ENCODE measurements at regions not wholly inside any gene's neighbourhood (a gene's known extent, or its start where the extent isn't known, plus 50 kb on each side); places are given as distances from the start of the nearest gene placed in this dataset.

DNA sequence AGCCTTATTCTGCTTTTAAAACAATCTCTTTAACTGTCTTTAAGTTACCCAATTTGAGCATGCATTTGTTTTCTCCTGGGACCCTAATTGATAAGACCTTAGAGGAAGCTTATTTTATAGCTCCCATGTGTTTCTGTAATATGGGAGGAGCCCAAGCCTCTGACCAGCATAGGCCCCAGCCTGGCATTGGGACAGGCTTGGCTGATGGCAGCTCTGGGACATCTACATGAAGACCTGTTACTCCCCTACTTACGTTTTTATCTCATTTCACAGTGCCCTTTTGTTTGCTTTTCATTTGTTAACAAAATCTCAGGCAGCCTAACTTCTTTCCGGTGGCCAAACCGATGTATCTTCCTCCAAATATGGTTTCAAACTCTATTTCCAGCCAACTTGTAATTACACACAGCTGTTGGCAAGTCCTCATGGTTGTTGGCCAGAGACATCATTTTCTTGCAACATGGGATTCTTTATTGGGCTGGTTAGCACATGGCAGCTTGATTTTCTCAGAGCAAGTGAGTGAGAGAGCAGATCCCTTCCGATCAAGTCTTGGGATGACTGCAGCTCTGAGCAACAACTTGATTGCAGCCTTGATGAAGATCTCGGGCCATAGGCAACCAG, 1117.5 kb downstream of the AACS start:
- FAIRE-seq = no peak
- dilution Hi-C loops (cut with MboI; ENCODE audit: extremely low pct_ligation_motif_present, low sequenced_read_pairs) = no loop called here
- POLR2A ChIA-PET = no interaction called here
- DNase-seq (ENCODE audit: low read depth, low spot score) = no peak
- Histone ChIP-seq H3K36me3 (ENCODE audit: control insufficient read depth in 2 of 2, extremely low read depth in 1 of 2, insufficient read depth in 2 of 2, low read length in 2 of 2) (no peaks in the 10 kb centered on the region), H3K4me3 (replicated peaks in 1 of 3; ENCODE audit: insufficient read depth in 1 of 3, low read depth in 1 of 3, low read length in 3 of 3) (no peak overlapping the region), H3K9me1 (replicated peaks; ENCODE audit: control insufficient read depth, extremely low read depth, insufficient read depth, low read length) (no peaks in the 10 kb centered on the region), H3K27ac (ENCODE audit: insufficient read depth, low read depth, low read length) (no peak overlapping the region), H3K27me3 (ENCODE audit: control insufficient read depth in 2 of 2, insufficient read depth in 2 of 2, low read length in 2 of 2) (no peaks in the 10 kb centered on the region), H3K79me2 (ENCODE audit: control insufficient read depth, insufficient read depth, low read length) (no peaks in the 10 kb centered on the region), H3K4me2 (ENCODE audit: insufficient read depth, low read length) (no peak overlapping the region), H3K9ac (replicated peaks; ENCODE audit: extremely low read depth, insufficient read depth, low read length) (no peak overlapping the region), H3K9me3 (replicated peaks; ENCODE audit: control insufficient read depth, insufficient read depth, low read length) (peaks cover 4% of the 10 kb centered on the region), H4K20me1 (replicated peaks; ENCODE audit: control insufficient read depth, extremely low read depth, insufficient read depth, low read length) (no peaks in the 10 kb centered on the region), H2AFZ (ENCODE audit: low read depth, low read length) (no peak overlapping the region), H3K4me1 (ENCODE audit: control insufficient read depth, extremely low read depth, insufficient read depth, low read length) (no peaks in the 10 kb centered on the region)
- no TSS peak for BruUV-seq (replicated peaks)
- TF ChIP-seq, protein P1, sequence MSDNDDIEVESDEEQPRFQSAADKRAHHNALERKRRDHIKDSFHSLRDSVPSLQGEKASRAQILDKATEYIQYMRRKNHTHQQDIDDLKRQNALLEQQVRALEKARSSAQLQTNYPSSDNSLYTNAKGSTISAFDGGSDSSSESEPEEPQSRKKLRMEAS (IDR thresholded peaks at IDR 0.05; ENCODE audit: insufficient read depth, insufficient read length) = no peak
- no peak for TF ChIP-seq EZH2 (IDR thresholded peaks at IDR 0.05; ENCODE audit: borderline replicate concordance, low read depth, low read length, severe bottlenecking)
- no peak for TF ChIP-seq POLR2AphosphoS5 (IDR thresholded peaks at IDR 0.05; ENCODE audit: insufficient read depth, low read depth, low read length)
- TF ChIP-seq GATA2 (IDR thresholded peaks at IDR 0.05; ENCODE audit: insufficient read depth, insufficient read length, low read depth, low read length) = no peak
- TF ChIP-seq, protein P2, sequence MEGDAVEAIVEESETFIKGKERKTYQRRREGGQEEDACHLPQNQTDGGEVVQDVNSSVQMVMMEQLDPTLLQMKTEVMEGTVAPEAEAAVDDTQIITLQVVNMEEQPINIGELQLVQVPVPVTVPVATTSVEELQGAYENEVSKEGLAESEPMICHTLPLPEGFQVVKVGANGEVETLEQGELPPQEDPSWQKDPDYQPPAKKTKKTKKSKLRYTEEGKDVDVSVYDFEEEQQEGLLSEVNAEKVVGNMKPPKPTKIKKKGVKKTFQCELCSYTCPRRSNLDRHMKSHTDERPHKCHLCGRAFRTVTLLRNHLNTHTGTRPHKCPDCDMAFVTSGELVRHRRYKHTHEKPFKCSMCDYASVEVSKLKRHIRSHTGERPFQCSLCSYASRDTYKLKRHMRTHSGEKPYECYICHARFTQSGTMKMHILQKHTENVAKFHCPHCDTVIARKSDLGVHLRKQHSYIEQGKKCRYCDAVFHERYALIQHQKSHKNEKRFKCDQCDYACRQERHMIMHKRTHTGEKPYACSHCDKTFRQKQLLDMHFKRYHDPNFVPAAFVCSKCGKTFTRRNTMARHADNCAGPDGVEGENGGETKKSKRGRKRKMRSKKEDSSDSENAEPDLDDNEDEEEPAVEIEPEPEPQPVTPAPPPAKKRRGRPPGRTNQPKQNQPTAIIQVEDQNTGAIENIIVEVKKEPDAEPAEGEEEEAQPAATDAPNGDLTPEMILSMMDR (IDR thresholded peaks at IDR 0.05; ENCODE audit: extremely low read depth in 1 of 2, insufficient read depth in 1 of 2, low read depth in 1 of 2, low read length in 2 of 2) = no peak
- TF ChIP-seq FOS (IDR thresholded peaks at IDR 0.05; ENCODE audit: borderline replicate concordance, insufficient read depth, low read length) = no peak
- TF ChIP-seq POLR2A (IDR thresholded peaks at IDR 0.05; ENCODE audit: low read depth, low read length) = no peak
- CTCF ChIA-PET = no interaction called here
- intact Hi-C loops (cut with micrococcal nuclease) = no loop called here

Data from endothelial cell of umbilical vein (primary cell).